ENCODE measurements at regions not wholly inside any gene's neighbourhood (a gene's known extent, or its start where the extent isn't known, plus 50 kb on each side); places are given as distances from the start of the nearest gene placed in this dataset.

GRCh38 chr13:63999614-64000305 lies 2584.1 kb upstream of the PCDH20 start:
- DNase-seq (no peak), ATAC-seq (ENCODE audit: poor library complexity) (no peak)
- Histone ChIP-seq H3K36me3 (ENCODE audit: insufficient read depth, low read length) (no peaks in the 10 kb centered on the region), H3K4me1 (ENCODE audit: insufficient read depth, low read length) (no peaks in the 10 kb centered on the region), H3K4me3 (ENCODE audit: low read length) (no peak overlapping the region), H3K27ac (ENCODE audit: low read depth in 1 of 2, low read length in 2 of 2) (no peak overlapping the region), H3K27me3 (ENCODE audit: control insufficient read depth in 1 of 2, insufficient read depth in 2 of 2, low read length in 2 of 2) (no peaks in the 10 kb centered on the region), H3K9me3 (ENCODE audit: control insufficient read depth in 1 of 2, insufficient read depth in 1 of 2, low read length in 2 of 2) (no peaks in the 10 kb centered on the region)
- Mint-ChIP-seq H3K4me3 (no peak overlapping the region), H3K27me3 (no peaks in the 10 kb centered on the region), H3K36me3 (ENCODE audit: low read depth) (no peaks in the 10 kb centered on the region), H3K27ac (no peak overlapping the region), H3K4me1 (ENCODE audit: low read depth) (no peaks in the 10 kb centered on the region), H3K9me3 (peaks cover 9% of the 10 kb centered on the region)
- intact Hi-C loops (cut with DNase I, micrococcal nuclease) = no loop called here
- TF ChIP-seq CTCF (IDR thresholded peaks at IDR 0.05) = no peak
- CTCF ChIA-PET = no interaction called here
- POLR2A ChIA-PET = no interaction called here

GRCh38 chr13:63983366-63983765 lies 2567.7 kb upstream of the PCDH20 start:
- Mint-ChIP-seq H3K27ac (no peak overlapping the region), H3K4me3 (no peak overlapping the region), H3K4me1 (ENCODE audit: low read depth) (no peaks in the 10 kb centered on the region), H3K36me3 (ENCODE audit: low read depth) (no peaks in the 10 kb centered on the region), H3K27me3 (no peaks in the 10 kb centered on the region), H3K9me3 (peaks cover 8% of the 10 kb centered on the region)
- Histone ChIP-seq H3K27me3 (ENCODE audit: control insufficient read depth in 1 of 2, insufficient read depth in 2 of 2, low read length in 2 of 2) (no peaks in the 10 kb centered on the region), H3K27ac (ENCODE audit: low read depth in 1 of 2, low read length in 2 of 2) (no peak overlapping the region), H3K9me3 (ENCODE audit: control insufficient read depth in 1 of 2, insufficient read depth in 1 of 2, low read length in 2 of 2) (peaks cover 0 to 3% of the 10 kb centered on the region in 2 experiments), H3K4me3 (ENCODE audit: low read length) (no peak overlapping the region), H3K36me3 (ENCODE audit: insufficient read depth, low read length) (no peaks in the 10 kb centered on the region), H3K4me1 (ENCODE audit: insufficient read depth, low read length) (no peaks in the 10 kb centered on the region)
- TF ChIP-seq CTCF (IDR thresholded peaks at IDR 0.05) = no peak
- DNase-seq = no peak
- intact Hi-C loops (cut with DNase I, micrococcal nuclease) = no loop called here
- CTCF ChIA-PET = no interaction called here
- POLR2A ChIA-PET = no interaction called here
- ATAC-seq (ENCODE audit: poor library complexity) = no peak

- Mint-ChIP-seq H3K27me3 (no peaks in the 10 kb centered on the region), H3K9me3 (peaks cover 16% of the 10 kb centered on the region), H3K27ac (no peak overlapping the region), H3K4me1 (ENCODE audit: low read depth) (no peaks in the 10 kb centered on the region), H3K36me3 (ENCODE audit: low read depth) (no peaks in the 10 kb centered on the region), H3K4me3 (no peak overlapping the region)
- ATAC-seq (ENCODE audit: poor library complexity) = no peak
- Histone ChIP-seq H3K27ac (ENCODE audit: low read depth in 1 of 2, low read length in 2 of 2) (no peak overlapping the region), H3K4me3 (ENCODE audit: low read length) (no peak overlapping the region), H3K4me1 (ENCODE audit: insufficient read depth, low read length) (no peaks in the 10 kb centered on the region), H3K27me3 (ENCODE audit: control insufficient read depth in 1 of 2, insufficient read depth in 2 of 2, low read length in 2 of 2) (no peaks in the 10 kb centered on the region), H3K36me3 (ENCODE audit: insufficient read depth, low read length) (no peaks in the 10 kb centered on the region), H3K9me3 (ENCODE audit: control insufficient read depth in 1 of 2, insufficient read depth in 1 of 2, low read length in 2 of 2) (peaks cover 0 to 3% of the 10 kb centered on the region in 2 experiments)
- POLR2A ChIA-PET = no interaction called here
- intact Hi-C loops (cut with DNase I, micrococcal nuclease) = no loop called here
- no peak for DNase-seq
- CTCF ChIA-PET = no interaction called here
- no peak for TF ChIP-seq CTCF (IDR thresholded peaks at IDR 0.05)
Observed at GRCh38 chr13:63979951-63980350, 2564.3 kb upstream of the PCDH20 start.
